HUES6 (cell line): ENCODE measurements at regions not wholly inside any gene's neighbourhood (a gene's known extent, or its start where the extent isn't known, plus 50 kb on each side); places are given as distances from the start of the nearest gene placed in this dataset.

ENCODE experiments used
- H3K27ac ChIP-seq: 2 replicates; pipeline ENCODE4 v1.7.0; 2013; ENCODE audit warnings: low read depth, mild to moderate bottlenecking, low read length, inconsistent platforms
- H3K27me3 ChIP-seq: 2 replicates; pipeline ENCODE4 v1.6.1; 2013; ENCODE audit warnings: low read length; ENCODE audit not compliant: control insufficient read depth, insufficient read depth
- H3K36me3 ChIP-seq: 2 replicates; pipeline ENCODE4 v1.6.1; 2013; ENCODE audit warnings: low read length; ENCODE audit not compliant: control insufficient read depth, insufficient read depth
- H3K4me1 ChIP-seq: 2 replicates; pipeline ENCODE4 v1.6.1; 2013; ENCODE audit warnings: low read length; ENCODE audit not compliant: control insufficient read depth, insufficient read depth
- H3K4me3 ChIP-seq: 2 replicates; pipeline ENCODE4 v1.5.1; 2013; ENCODE audit warnings: low read depth, low read length
- H3K9ac ChIP-seq: one replicate; pipeline ENCODE4 v1.6.1; 2013; ENCODE audit warnings: mild to moderate bottlenecking, low read length
- H3K9me3 ChIP-seq: 2 replicates; pipeline ENCODE4 v1.6.1; 2013; ENCODE audit warnings: low read depth, low read length; ENCODE audit not compliant: control insufficient read depth, insufficient read depth

DNA sequence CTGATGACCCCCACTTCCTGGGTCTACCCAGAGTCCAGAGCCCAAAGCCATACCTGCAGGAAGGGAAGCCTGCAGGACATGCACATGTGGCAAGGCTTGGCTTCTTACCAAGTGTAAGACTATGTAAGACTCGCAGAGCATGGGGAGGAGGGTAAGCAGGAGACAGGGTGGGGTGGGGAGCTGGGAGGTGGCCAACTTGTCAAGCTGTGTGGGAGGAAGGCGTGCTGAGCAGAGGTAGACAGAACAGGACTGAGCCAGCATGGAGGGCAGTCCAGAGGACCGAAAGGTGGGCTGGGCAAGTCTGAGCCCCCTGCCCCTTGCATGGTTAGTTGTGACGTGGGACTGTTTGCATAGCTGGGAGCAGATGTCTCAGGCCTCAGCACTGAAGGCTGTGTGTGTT, 53.4 kb upstream of the RNF24 start:
- peaks cover 22% of the 10 kb centered on the region for H3K4me1 ChIP-seq
- no peak overlapping the region for H3K27ac ChIP-seq
- H3K9me3 ChIP-seq: peaks cover 7% of the 10 kb centered on the region
- no peak overlapping the region for H3K4me3 ChIP-seq
- H3K36me3 ChIP-seq: no peaks in the 10 kb centered on the region
- no peaks in the 10 kb centered on the region for H3K27me3 ChIP-seq
- no peak overlapping the region for H3K9ac ChIP-seq

DNA sequence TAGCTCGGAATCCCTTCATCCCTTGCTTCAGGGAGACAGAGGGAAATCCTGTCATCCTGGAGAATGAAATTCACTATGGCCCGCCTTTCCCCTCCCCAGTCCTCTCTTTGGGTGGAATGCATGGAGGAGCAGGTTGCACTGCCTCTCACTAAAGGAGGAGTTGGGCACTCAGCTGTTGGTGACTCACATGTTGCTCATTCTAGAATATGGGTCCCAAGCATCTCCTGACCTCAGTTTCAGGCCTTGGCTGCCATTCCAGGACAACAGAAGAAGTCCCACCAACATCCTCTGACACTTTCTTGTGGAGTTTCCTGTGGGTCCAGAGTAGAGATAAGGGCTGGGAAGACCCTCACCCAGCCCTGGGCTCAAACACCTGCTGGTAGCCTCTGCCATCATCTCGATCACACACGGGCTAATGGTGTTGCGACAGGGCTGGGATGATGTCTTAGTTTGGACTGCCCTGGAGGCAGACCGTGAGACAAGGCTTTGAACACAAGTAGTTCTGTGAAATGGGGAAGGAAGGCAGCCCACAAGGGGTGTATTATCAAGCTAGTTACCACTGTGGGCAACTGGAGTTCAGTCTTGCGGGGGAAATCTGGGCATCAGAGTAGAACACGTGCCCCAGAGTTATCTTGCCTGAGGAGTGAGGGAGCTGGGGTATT, 52.4 kb upstream of the RNF24 start:
- Histone ChIP-seq H3K4me3 (no peak overlapping the region), H3K9me3 (peaks cover 7% of the 10 kb centered on the region), H3K4me1 (peaks cover 26% of the 10 kb centered on the region), H3K27ac (no peak overlapping the region), H3K9ac (no peak overlapping the region), H3K36me3 (no peaks in the 10 kb centered on the region), H3K27me3 (no peaks in the 10 kb centered on the region)

GRCh38 chr20:4066551-4066950, 51.2 kb upstream of the RNF24 start:
- H3K9ac ChIP-seq: no peak overlapping the region
- H3K27ac ChIP-seq: no peak overlapping the region
- H3K4me1 ChIP-seq: peaks cover 22% of the 10 kb centered on the region
- H3K4me3 ChIP-seq: no peak overlapping the region
- peaks cover 7% of the 10 kb centered on the region for H3K9me3 ChIP-seq
- H3K27me3 ChIP-seq: no peaks in the 10 kb centered on the region
- no peaks in the 10 kb centered on the region for H3K36me3 ChIP-seq

DNA sequence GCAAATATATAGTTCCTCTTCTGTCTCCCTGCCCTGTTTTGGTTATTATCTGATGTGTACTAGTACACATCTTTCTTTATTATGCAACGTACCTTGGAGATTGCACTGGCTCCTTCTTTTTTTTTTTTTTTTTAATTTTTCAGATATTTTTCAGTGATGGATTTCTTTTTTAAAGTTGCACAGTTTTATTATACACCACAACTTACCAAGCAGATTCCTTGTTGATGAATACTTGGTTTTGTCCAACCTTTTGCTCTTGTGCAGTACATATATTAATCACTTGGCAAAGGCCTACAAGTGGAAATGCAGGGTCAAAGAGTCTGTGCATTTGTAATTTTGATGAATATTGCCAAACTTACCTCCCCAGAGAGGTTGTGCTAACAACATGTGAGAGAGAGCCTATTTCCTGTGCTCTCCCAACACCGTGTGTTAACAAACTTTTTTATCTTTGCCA, 50.1 kb upstream of the RNF24 start:
- Histone ChIP-seq H3K27me3 (no peaks in the 10 kb centered on the region), H3K4me1 (peaks cover 23% of the 10 kb centered on the region), H3K36me3 (no peaks in the 10 kb centered on the region), H3K9ac (no peak overlapping the region), H3K9me3 (peaks cover 3% of the 10 kb centered on the region), H3K27ac (no peak overlapping the region), H3K4me3 (no peak overlapping the region)
